Duodenal mucosa (tissue), 2 donors: ENCODE measurements at regions not wholly inside any gene's neighbourhood (a gene's known extent, or its start where the extent isn't known, plus 50 kb on each side); places are given as distances from the start of the nearest gene placed in this dataset.
"Not testable (repeated sequence)": the region's sequence is repeated elsewhere in the genome, so short reads cannot be mapped to it uniquely, and the experiment has no call there.

Experiments used
- H3K27ac ChIP-seq: one replicate; pipeline ENCODE4 v1.7.0; 2013; ENCODE audit warnings: low read depth, low read length
- H3K27me3 ChIP-seq, 2 donors: one replicate each; pipeline ENCODE4 v1.7.0; 2013; ENCODE audit warnings: low read length in 2 of 2, control low read depth in 1 of 2; ENCODE audit not compliant: insufficient read depth in 2 of 2, control insufficient read depth in 1 of 2
- H3K36me3 ChIP-seq, 2 donors: one replicate each; pipeline ENCODE4 v1.7.0; 2013; ENCODE audit warnings: low read length in 2 of 2, control low read depth in 1 of 2; ENCODE audit not compliant: insufficient read depth in 2 of 2, control insufficient read depth in 1 of 2
- H3K4me1 ChIP-seq, 2 donors: one replicate each; pipeline ENCODE4 v1.7.0; 2013; ENCODE audit warnings: low read length in 2 of 2, control low read depth in 1 of 2; ENCODE audit not compliant: insufficient read depth in 2 of 2, control insufficient read depth in 1 of 2
- H3K4me3 ChIP-seq, 2 donors: one replicate each; pipeline ENCODE4 v1.7.0; 2013; ENCODE audit warnings: low read length in 2 of 2, low read depth in 1 of 2
- H3K9ac ChIP-seq, 2 donors: one replicate each; pipeline ENCODE4 v1.7.0; 2013; ENCODE audit warnings: low read length in 2 of 2, low read depth in 1 of 2
- H3K9me3 ChIP-seq, 2 donors: one replicate each; pipeline ENCODE4 v1.7.0; 2013; ENCODE audit warnings: low read length in 2 of 2, control low read depth in 1 of 2; ENCODE audit not compliant: control insufficient read depth in 1 of 2

- Histone ChIP-seq H3K4me1 (no peaks in the 10 kb centered on the region), H3K4me3 (no peak overlapping the region), H3K9ac (no peak overlapping the region), H3K27ac (no peak overlapping the region), H3K36me3 (no peaks in the 10 kb centered on the region), H3K27me3 (no peaks in the 10 kb centered on the region), H3K9me3 (no peaks in the 10 kb centered on the region)
Measured at GRCh38 chr1:19562847-19563246, 77.5 kb upstream of the CAPZB start.

- H3K9me3 ChIP-seq: no peaks in the 10 kb centered on the region
- no peaks in the 10 kb centered on the region for H3K4me1 ChIP-seq
- no peak overlapping the region for H3K9ac ChIP-seq
- H3K27me3 ChIP-seq: no peaks in the 10 kb centered on the region
- no peak overlapping the region for H3K27ac ChIP-seq
- H3K4me3 ChIP-seq: no peak overlapping the region
- H3K36me3 ChIP-seq: no peaks in the 10 kb centered on the region
Measured at GRCh38 chr1:19560480-19560879, 75.1 kb upstream of the CAPZB start.

- Histone ChIP-seq H3K36me3 (no peaks in the 10 kb centered on the region), H3K27ac (no peak overlapping the region), H3K4me3 (no peak overlapping the region), H3K27me3 (no peaks in the 10 kb centered on the region), H3K9me3 (no peaks in the 10 kb centered on the region), H3K4me1 (no peaks in the 10 kb centered on the region), H3K9ac (no peak overlapping the region)
Measured at GRCh38 chr1:19559641-19560040, 74.3 kb upstream of the CAPZB start.

- H3K9ac ChIP-seq: no peak overlapping the region
- H3K9me3 ChIP-seq: no peaks in the 10 kb centered on the region
- no peak overlapping the region for H3K27ac ChIP-seq
- no peak overlapping the region for H3K4me3 ChIP-seq
- H3K27me3 ChIP-seq: no peaks in the 10 kb centered on the region
- H3K36me3 ChIP-seq: no peaks in the 10 kb centered on the region
- H3K4me1 ChIP-seq: no peaks in the 10 kb centered on the region
Measured at GRCh38 chr1:19557609-19558051, 72.3 kb upstream of the CAPZB start.

GRCh38 chr1:19554090-19554489 is 68.8 kb upstream of the CAPZB start:
- Histone ChIP-seq H3K4me1 (no peaks in the 10 kb centered on the region), H3K27me3 (no peaks in the 10 kb centered on the region), H3K36me3 (no peaks in the 10 kb centered on the region), H3K4me3 (no peak overlapping the region), H3K27ac (no peak overlapping the region), H3K9ac (no peak overlapping the region), H3K9me3 (no peaks in the 10 kb centered on the region)

- H3K4me1 ChIP-seq: no peaks in the 10 kb centered on the region
- H3K36me3 ChIP-seq: no peaks in the 10 kb centered on the region
- no peak overlapping the region for H3K9ac ChIP-seq
- H3K27ac ChIP-seq: no peak overlapping the region
- H3K9me3 ChIP-seq: no peaks in the 10 kb centered on the region
- no peaks in the 10 kb centered on the region for H3K27me3 ChIP-seq
- H3K4me3 ChIP-seq: no peak overlapping the region
Measured at GRCh38 chr1:19552291-19553010, 67.1 kb upstream of the CAPZB start.

- not testable (repeated sequence) for H3K9ac ChIP-seq, H3K9me3 ChIP-seq, H3K27ac ChIP-seq, H3K36me3 ChIP-seq, H3K27me3 ChIP-seq, H3K4me3 ChIP-seq, H3K4me1 ChIP-seq
Measured at GRCh38 chr1:19551837-19552236, 66.5 kb upstream of the CAPZB start.

- not testable (repeated sequence) for H3K27me3 ChIP-seq, H3K9ac ChIP-seq, H3K9me3 ChIP-seq, H3K4me3 ChIP-seq, H3K4me1 ChIP-seq, H3K27ac ChIP-seq, H3K36me3 ChIP-seq
Measured at GRCh38 chr1:19550437-19550836, 65.1 kb upstream of the CAPZB start.

- Histone ChIP-seq H3K9ac (no peak overlapping the region), H3K9me3 (peaks cover 0 to 3% of the 10 kb centered on the region in 2 donors), H3K36me3 (no peaks in the 10 kb centered on the region), H3K4me1 (no peaks in the 10 kb centered on the region), H3K27me3 (no peaks in the 10 kb centered on the region), H3K4me3 (no peak overlapping the region), H3K27ac (no peak overlapping the region)
Measured at GRCh38 chr1:19547814-19548213, 62.5 kb upstream of the CAPZB start.

- H3K9ac ChIP-seq: no peak overlapping the region
- H3K36me3 ChIP-seq: peaks cover 0 to under 1% of the 10 kb centered on the region in 2 donors
- H3K27me3 ChIP-seq: no peaks in the 10 kb centered on the region
- H3K27ac ChIP-seq: no peak overlapping the region
- no peak overlapping the region for H3K4me3 ChIP-seq
- peaks cover 0 to 3% of the 10 kb centered on the region in 2 donors for H3K4me1 ChIP-seq
- H3K9me3 ChIP-seq: no peaks in the 10 kb centered on the region
Measured at GRCh38 chr1:19536519-19536918, 51.2 kb upstream of the CAPZB start.
